SHP77 (cell line): ENCODE measurements at regions not wholly inside any gene's neighbourhood (a gene's known extent, or its start where the extent isn't known, plus 50 kb on each side); places are given as distances from the start of the nearest gene placed in this dataset.
A peak's percentile ranks its signal among the peaks of the same experiment; 100 is the strongest.
"Not testable (repeated sequence)": the region's sequence is repeated elsewhere in the genome, so short reads cannot be mapped to it uniquely, and the experiment has no call there.

Experiments used
- DNase-seq, 2 experiments: peaks; one replicate each; lab custom pipeline; 2025; lab: John Stamatoyannopoulos, UW

- no peak for DNase-seq
Observed at GRCh38 chr3:77707281-77707680, 667.4 kb downstream of the ROBO2 start.

GRCh38 chr3:77709155-77709554 is 669.3 kb downstream of the ROBO2 start:
- no peak for DNase-seq

- no peak for DNase-seq
Observed at GRCh38 chr3:77718311-77718710, 678.4 kb downstream of the ROBO2 start.

- DNase-seq = no peak
Observed at GRCh38 chr3:77720460-77720971, 680.6 kb downstream of the ROBO2 start.

- DNase-seq = no peak
Observed at GRCh38 chr3:77726517-77726916, 686.6 kb downstream of the ROBO2 start.

GRCh38 chr3:77746048-77746447 is 706.1 kb downstream of the ROBO2 start:
- no peak for DNase-seq

- DNase-seq = no peak
Observed at GRCh38 chr3:77746892-77747291, 707.0 kb downstream of the ROBO2 start.

- DNase-seq = not testable (repeated sequence)
Observed at GRCh38 chr3:77756397-77756975, 716.6 kb downstream of the ROBO2 start.

GRCh38 chr3:77772459-77772858 is 732.6 kb downstream of the ROBO2 start:
- DNase-seq = no peak

- no peak for DNase-seq
Observed at GRCh38 chr3:77773084-77773483, 733.2 kb downstream of the ROBO2 start.

GRCh38 chr3:77780278-77780996 is 740.5 kb downstream of the ROBO2 start:
- peak in 1 of 2 experiments; percentile 1 for DNase-seq

GRCh38 chr3:77786216-77786615 is 746.3 kb downstream of the ROBO2 start:
- no peak for DNase-seq

GRCh38 chr3:77795013-77795412 is 755.1 kb downstream of the ROBO2 start:
- DNase-seq = no peak

- DNase-seq = peak in 1 of 2 experiments; percentile 1
Observed at GRCh38 chr3:77799278-77799677, 759.4 kb downstream of the ROBO2 start.

GRCh38 chr3:77800893-77801292 is 761.0 kb downstream of the ROBO2 start:
- no peak for DNase-seq

- DNase-seq = no peak
Observed at GRCh38 chr3:77807312-77807711, 767.4 kb downstream of the ROBO2 start.

- no peak for DNase-seq
Observed at GRCh38 chr3:77814845-77815244, 774.9 kb downstream of the ROBO2 start.

GRCh38 chr3:77815467-77815866 is 775.6 kb downstream of the ROBO2 start:
- peak in 1 of 2 experiments; percentile 4 for DNase-seq

GRCh38 chr3:77816366-77816765 is 776.5 kb downstream of the ROBO2 start:
- DNase-seq = no peak

GRCh38 chr3:77825001-77825827 is 785.3 kb downstream of the ROBO2 start:
- DNase-seq = peak; percentile 15 to 47

- DNase-seq = no peak
Observed at GRCh38 chr3:77835921-77836320, 796.0 kb downstream of the ROBO2 start.

GRCh38 chr3:77837456-77838025 is 797.6 kb downstream of the ROBO2 start:
- DNase-seq = no peak
